ENCODE measurements at regions not wholly inside any gene's neighbourhood (a gene's known extent, or its start where the extent isn't known, plus 50 kb on each side); places are given as distances from the start of the nearest gene placed in this dataset.

- TF ChIP-seq CTCF (optimal IDR thresholded peaks at IDR 0.05 in 1 of 3, IDR thresholded peaks at IDR 0.05 in 1 of 3, conservative IDR thresholded peaks at IDR 0.05 in 1 of 3; ENCODE audit: extremely low read depth in 1 of 3, insufficient read depth in 2 of 3, low read length in 3 of 3) = no peak
- no peak for TF ChIP-seq EZH2 (IDR thresholded peaks at IDR 0.05; ENCODE audit: low read length)
Observed at GRCh38 chr6:40164345-40164755, 230.1 kb upstream of the MOCS1 start.

All from keratinocyte (primary cell).